ACC112 (cell line): ENCODE measurements at regions not wholly inside any gene's neighbourhood (a gene's known extent, or its start where the extent isn't known, plus 50 kb on each side); places are given as distances from the start of the nearest gene placed in this dataset.

Source experiments
- H2AFZ ChIP-seq: fragments of 200-600 bp; sonication (generic); one replicate; pipeline ENCODE4 v1.6.0; 2017; ENCODE audit warnings: antibody characterized with exemption, low read length; ENCODE audit not compliant: unreplicated experiment
- H3K27ac ChIP-seq: fragments of 200-600 bp; sonication (generic); 2 replicates; pipeline ENCODE4 v1.5.1; 2014; ENCODE audit warnings: low read depth, mild to moderate bottlenecking, antibody characterized with exemption, low read length, moderate library complexity
- H3K27me3 ChIP-seq: fragments of 200-600 bp; sonication (generic); 2 replicates; pipeline ENCODE4 v1.6.1; 2014; ENCODE audit warnings: mild to moderate bottlenecking, antibody characterized with exemption, low read length, moderate library complexity, mixed read lengths; ENCODE audit not compliant: insufficient read depth
- H3K36me3 ChIP-seq: fragments of 200-600 bp; sonication (generic); 2 replicates; pipeline ENCODE4 v1.6.1; 2016; ENCODE audit warnings: mild to moderate bottlenecking, antibody characterized with exemption, low read length, moderate library complexity, mixed read lengths; ENCODE audit not compliant: insufficient read depth
- H3K4me1 ChIP-seq: fragments of 200-600 bp; sonication (generic); one replicate; pipeline ENCODE4 v1.6.1; 2016; ENCODE audit warnings: low read length, mixed read lengths; ENCODE audit not compliant: insufficient read depth, unreplicated experiment, control insufficient read depth
- H3K4me3 ChIP-seq: fragments of 200-600 bp; sonication (generic); 2 replicates; pipeline ENCODE4 v1.5.1; 2014; ENCODE audit warnings: mild to moderate bottlenecking, low read depth, low read length
- H3K79me2 ChIP-seq: fragments of 200-600 bp; sonication (generic); one replicate; pipeline ENCODE4 v1.6.0; 2016; ENCODE audit warnings: low read length; ENCODE audit not compliant: control insufficient read depth, unreplicated experiment, insufficient read depth

GRCh38 chr12:76634133-76634532 is 74.6 kb upstream of the OSBPL8 start:
- Histone ChIP-seq H3K4me1 (peaks cover 15% of the 10 kb centered on the region), H3K4me3 (no peak overlapping the region), H2AFZ (no peak overlapping the region), H3K79me2 (no peaks in the 10 kb centered on the region), H3K27ac (no peak overlapping the region), H3K36me3 (no peaks in the 10 kb centered on the region), H3K27me3 (no peaks in the 10 kb centered on the region)

- H2AFZ ChIP-seq, result no peak overlapping the region
- H3K36me3 ChIP-seq, result no peaks in the 10 kb centered on the region
- H3K4me3 ChIP-seq, result no peak overlapping the region
- H3K27me3 ChIP-seq, result no peaks in the 10 kb centered on the region
- peaks cover 15% of the 10 kb centered on the region for H3K4me1 ChIP-seq
- H3K79me2 ChIP-seq, result no peaks in the 10 kb centered on the region
- no peak overlapping the region for H3K27ac ChIP-seq
Measured at GRCh38 chr12:76636121-76636692, 76.6 kb upstream of the OSBPL8 start.

GRCh38 chr12:76637807-76638206 is 78.2 kb upstream of the OSBPL8 start:
- no peaks in the 10 kb centered on the region for H3K79me2 ChIP-seq
- H3K4me1 ChIP-seq, result peaks cover 15% of the 10 kb centered on the region
- no peaks in the 10 kb centered on the region for H3K36me3 ChIP-seq
- H2AFZ ChIP-seq, result no peak overlapping the region
- no peak overlapping the region for H3K27ac ChIP-seq
- no peaks in the 10 kb centered on the region for H3K27me3 ChIP-seq
- no peak overlapping the region for H3K4me3 ChIP-seq

- H3K36me3 ChIP-seq, result no peaks in the 10 kb centered on the region
- H3K27ac ChIP-seq, result no peak overlapping the region
- no peaks in the 10 kb centered on the region for H3K79me2 ChIP-seq
- no peak overlapping the region for H2AFZ ChIP-seq
- H3K4me3 ChIP-seq, result no peak overlapping the region
- no peaks in the 10 kb centered on the region for H3K27me3 ChIP-seq
- H3K4me1 ChIP-seq, result peaks cover 10% of the 10 kb centered on the region
Measured at GRCh38 chr12:76639646-76640045, 80.1 kb upstream of the OSBPL8 start.

- H3K36me3 ChIP-seq, result no peaks in the 10 kb centered on the region
- H3K79me2 ChIP-seq, result no peaks in the 10 kb centered on the region
Measured at GRCh38 chr12:76641073-76641472, 81.5 kb upstream of the OSBPL8 start.

GRCh38 chr12:76641961-76642360 is 82.4 kb upstream of the OSBPL8 start:
- Histone ChIP-seq H3K79me2 (no peaks in the 10 kb centered on the region), H3K27me3 (no peaks in the 10 kb centered on the region), H2AFZ (no peak overlapping the region), H3K4me1 (peaks cover 10% of the 10 kb centered on the region), H3K27ac (no peak overlapping the region), H3K4me3 (no peak overlapping the region), H3K36me3 (no peaks in the 10 kb centered on the region)

More at GRCh38 chr12:76641073-76641472, 81.5 kb upstream of the OSBPL8 start:
- Histone ChIP-seq H3K4me3 (no peak overlapping the region), H2AFZ (no peak overlapping the region), H3K4me1 (peaks cover 10% of the 10 kb centered on the region), H3K27ac (no peak overlapping the region), H3K27me3 (no peaks in the 10 kb centered on the region)

GRCh38 chr12:76643438-76643837 is 83.9 kb upstream of the OSBPL8 start:
- no peaks in the 10 kb centered on the region for H3K4me1 ChIP-seq
- no peaks in the 10 kb centered on the region for H3K36me3 ChIP-seq
- H2AFZ ChIP-seq, result no peak overlapping the region
- H3K4me3 ChIP-seq, result no peak overlapping the region
- H3K27ac ChIP-seq, result no peak overlapping the region
- H3K27me3 ChIP-seq, result no peaks in the 10 kb centered on the region
- no peaks in the 10 kb centered on the region for H3K79me2 ChIP-seq

- Histone ChIP-seq H2AFZ (no peak overlapping the region), H3K4me3 (no peak overlapping the region), H3K27ac (no peak overlapping the region), H3K27me3 (no peaks in the 10 kb centered on the region), H3K79me2 (no peaks in the 10 kb centered on the region), H3K4me1 (no peaks in the 10 kb centered on the region), H3K36me3 (no peaks in the 10 kb centered on the region)
Measured at GRCh38 chr12:76644950-76645349, 85.4 kb upstream of the OSBPL8 start.

GRCh38 chr12:76645934-76646333 is 86.4 kb upstream of the OSBPL8 start:
- Histone ChIP-seq H3K27me3 (no peaks in the 10 kb centered on the region), H3K4me3 (no peak overlapping the region), H3K79me2 (no peaks in the 10 kb centered on the region), H2AFZ (no peak overlapping the region), H3K27ac (no peak overlapping the region), H3K4me1 (no peaks in the 10 kb centered on the region), H3K36me3 (no peaks in the 10 kb centered on the region)

GRCh38 chr12:76646366-76646765 is 86.8 kb upstream of the OSBPL8 start:
- H3K79me2 ChIP-seq, result no peaks in the 10 kb centered on the region
- no peak overlapping the region for H3K27ac ChIP-seq
- H2AFZ ChIP-seq, result no peak overlapping the region
- H3K4me3 ChIP-seq, result no peak overlapping the region
- H3K36me3 ChIP-seq, result no peaks in the 10 kb centered on the region
- H3K4me1 ChIP-seq, result no peaks in the 10 kb centered on the region
- H3K27me3 ChIP-seq, result no peaks in the 10 kb centered on the region

- no peaks in the 10 kb centered on the region for H3K36me3 ChIP-seq
- H3K4me3 ChIP-seq, result no peak overlapping the region
- H3K27me3 ChIP-seq, result no peaks in the 10 kb centered on the region
- no peak overlapping the region for H3K27ac ChIP-seq
- H3K4me1 ChIP-seq, result no peaks in the 10 kb centered on the region
- H2AFZ ChIP-seq, result no peak overlapping the region
- no peaks in the 10 kb centered on the region for H3K79me2 ChIP-seq
Measured at GRCh38 chr12:76649099-76649498, 89.5 kb upstream of the OSBPL8 start.
